GM19025 (cell line): ENCODE measurements at regions not wholly inside any gene's neighbourhood (a gene's known extent, or its start where the extent isn't known, plus 50 kb on each side); places are given as distances from the start of the nearest gene placed in this dataset.
"Not testable (repeated sequence)": the region's sequence is repeated elsewhere in the genome, so short reads cannot be mapped to it uniquely, and the experiment has no call there.

ENCODE experiments used
- ATAC-seq: cut with Tn5 transposase; IDR thresholded peaks from one replicate; pipeline ENCODE4 v1.9.1; 2021; ENCODE audit warnings: mild to moderate bottlenecking, low read depth, moderate library complexity; ENCODE audit not compliant: unreplicated experiment

- ATAC-seq = no peak
Observed at GRCh38 chr6:99143108-99143861, 195.5 kb upstream of the FBXL4 start.

GRCh38 chr6:99141906-99142305 lies 194.2 kb upstream of the FBXL4 start:
- ATAC-seq = not testable (repeated sequence)

- ATAC-seq = no peak
Observed at GRCh38 chr6:99138445-99138844, 190.7 kb upstream of the FBXL4 start.

- no peak for ATAC-seq
Observed at GRCh38 chr6:99137314-99137713, 189.6 kb upstream of the FBXL4 start.

- ATAC-seq = no peak
Observed at GRCh38 chr6:99136488-99136887, 188.7 kb upstream of the FBXL4 start.

GRCh38 chr6:99132026-99132635 lies 184.4 kb upstream of the FBXL4 start:
- ATAC-seq = no peak

- no peak for ATAC-seq
Observed at GRCh38 chr6:99130897-99131873, 183.4 kb upstream of the FBXL4 start.

GRCh38 chr6:99129835-99130234 lies 182.1 kb upstream of the FBXL4 start:
- ATAC-seq = no peak

- ATAC-seq = no peak
Observed at GRCh38 chr6:99121748-99122147, 174.0 kb upstream of the FBXL4 start.

GRCh38 chr6:99120641-99121040 lies 172.9 kb upstream of the FBXL4 start:
- no peak for ATAC-seq

GRCh38 chr6:99119109-99120031 lies 171.6 kb upstream of the FBXL4 start:
- ATAC-seq = peak; percentile 42

GRCh38 chr6:99114769-99115406 lies 167.1 kb upstream of the FBXL4 start:
- peak; percentile 42 for ATAC-seq

GRCh38 chr6:99111590-99111989 lies 163.8 kb upstream of the FBXL4 start:
- no peak for ATAC-seq

GRCh38 chr6:99110029-99110428 lies 162.3 kb upstream of the FBXL4 start:
- ATAC-seq = no peak

GRCh38 chr6:99104218-99104617 lies 156.5 kb upstream of the FBXL4 start:
- no peak for ATAC-seq

- ATAC-seq = no peak
Observed at GRCh38 chr6:99099243-99099642, 151.5 kb upstream of the FBXL4 start.

- no peak for ATAC-seq
Observed at GRCh38 chr6:99096170-99096569, 148.4 kb upstream of the FBXL4 start.

- ATAC-seq = no peak
Observed at GRCh38 chr6:99093456-99094190, 145.9 kb upstream of the FBXL4 start.

GRCh38 chr6:99092461-99092860 lies 144.7 kb upstream of the FBXL4 start:
- ATAC-seq = no peak
